Bronchial epithelial cell (primary cell): ENCODE measurements at regions not wholly inside any gene's neighbourhood (a gene's known extent, or its start where the extent isn't known, plus 50 kb on each side); places are given as distances from the start of the nearest gene placed in this dataset.

Source experiments
- DNase-seq: peaks from one replicate; pipeline ENCODE4 v3.0.0-alpha.2; 2010; ENCODE audit warnings: low read depth
- FAIRE-seq: peaks from 2 replicates; lab custom pipeline; 2011; peaks lifted over from hg19 to GRCh38; lab: Jason Lieb, UNC
- H3K27me3 ChIP-seq: 2 replicates; pipeline ENCODE4 v1.5.1; 2011; ENCODE audit warnings: low read length; ENCODE audit not compliant: control insufficient read depth, insufficient read depth
- H3K36me3 ChIP-seq: 2 replicates; pipeline ENCODE4 v1.5.1; 2011; ENCODE audit warnings: low read length; ENCODE audit not compliant: control insufficient read depth, insufficient read depth
- H3K4me3 ChIP-seq: 2 replicates; pipeline ENCODE4 v1.5.1; 2011; ENCODE audit warnings: mild to moderate bottlenecking, low read depth, low read length, control low read depth
- CTCF ChIP-seq: IDR thresholded peaks from 2 replicates; pipeline ENCODE4 v1.5.1; 2011; ENCODE audit warnings: mild to moderate bottlenecking, moderate library complexity, low read length, control low read depth, inconsistent platforms; ENCODE audit not compliant: insufficient read depth, severe bottlenecking

DNA sequence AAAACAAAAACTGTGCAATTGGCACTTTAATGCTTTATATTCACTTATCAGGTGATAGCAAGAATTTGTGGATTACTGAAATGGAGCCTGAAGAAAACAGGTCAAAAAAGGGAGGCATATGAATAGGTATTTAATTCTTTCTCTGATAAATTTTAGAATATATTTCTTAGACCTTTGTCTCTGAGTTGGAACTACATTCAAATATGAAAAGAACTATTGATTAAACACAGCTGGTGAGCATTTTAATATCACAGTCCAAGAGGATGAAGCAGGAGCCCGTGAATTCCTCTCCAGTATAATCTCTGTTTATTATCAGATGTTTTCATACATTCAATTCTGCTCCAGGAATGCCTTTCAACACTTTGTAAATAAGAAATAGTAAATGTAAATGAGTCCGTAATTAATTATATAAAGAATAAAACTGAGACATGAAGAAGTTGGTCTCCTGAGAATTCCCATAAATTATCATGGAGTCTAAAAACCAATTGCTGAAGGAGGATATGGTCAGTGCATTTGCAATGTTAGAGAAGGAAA is 86.3 kb upstream of the ARHGEF26 start:
- DNase-seq: no peak
- FAIRE-seq: no peak
- Histone ChIP-seq H3K36me3 (no peaks in the 10 kb centered on the region), H3K4me3 (no peak overlapping the region), H3K27me3 (no peaks in the 10 kb centered on the region)
- no peak for TF ChIP-seq CTCF

GRCh38 chr3:154040283-154040682 is 80.9 kb upstream of the ARHGEF26 start:
- peak; percentile 37 for TF ChIP-seq CTCF
- H3K4me3 ChIP-seq: no peak overlapping the region
- DNase-seq (peak; percentile 46), FAIRE-seq (no peak)
- H3K27me3 ChIP-seq: no peaks in the 10 kb centered on the region
- H3K36me3 ChIP-seq: no peaks in the 10 kb centered on the region

DNA sequence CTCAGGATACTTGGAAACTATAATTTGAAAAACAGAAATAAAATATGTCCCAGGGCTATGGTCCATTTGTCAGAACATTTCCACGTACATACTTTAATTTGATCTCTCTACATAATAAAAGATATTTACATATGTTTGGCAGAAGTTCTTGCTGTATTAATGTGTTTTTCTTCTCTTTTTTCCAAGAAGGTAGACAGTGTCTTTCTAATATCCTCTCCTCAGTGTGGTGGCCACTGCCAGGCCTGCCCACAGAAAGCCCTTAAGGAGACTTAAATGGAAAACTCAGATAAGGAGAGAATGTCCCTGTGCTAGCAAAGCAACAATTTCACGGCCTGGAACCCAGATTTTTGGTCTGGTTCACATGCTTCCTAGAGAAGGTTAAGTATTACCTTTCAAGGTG is 76.5 kb upstream of the ARHGEF26 start:
- Histone ChIP-seq H3K4me3 (no peak overlapping the region), H3K27me3 (no peaks in the 10 kb centered on the region), H3K36me3 (no peaks in the 10 kb centered on the region)
- no peak for DNase-seq
- no peak for TF ChIP-seq CTCF
- FAIRE-seq: no peak

DNA sequence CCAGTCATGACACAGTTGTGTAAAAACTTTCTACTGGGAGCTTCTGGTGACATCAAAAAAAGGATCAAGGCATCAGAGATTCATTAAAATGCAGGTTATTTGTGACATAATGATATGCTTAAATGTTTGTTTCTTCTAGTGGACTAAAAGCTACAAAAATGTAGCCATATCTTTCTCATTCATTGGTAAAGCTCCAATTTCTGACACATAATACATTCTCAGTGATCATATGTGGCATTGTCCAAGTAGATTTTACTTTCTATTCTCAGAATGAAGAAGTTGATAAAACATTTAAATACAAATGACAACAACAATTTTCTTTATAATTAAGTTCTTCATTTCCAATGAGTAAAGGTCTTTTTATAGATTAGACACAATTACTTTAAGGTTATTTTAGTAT is 71.0 kb upstream of the ARHGEF26 start:
- no peaks in the 10 kb centered on the region for H3K36me3 ChIP-seq
- no peak overlapping the region for H3K4me3 ChIP-seq
- no peaks in the 10 kb centered on the region for H3K27me3 ChIP-seq
- no peak for FAIRE-seq
- TF ChIP-seq CTCF: no peak
- no peak for DNase-seq

DNA sequence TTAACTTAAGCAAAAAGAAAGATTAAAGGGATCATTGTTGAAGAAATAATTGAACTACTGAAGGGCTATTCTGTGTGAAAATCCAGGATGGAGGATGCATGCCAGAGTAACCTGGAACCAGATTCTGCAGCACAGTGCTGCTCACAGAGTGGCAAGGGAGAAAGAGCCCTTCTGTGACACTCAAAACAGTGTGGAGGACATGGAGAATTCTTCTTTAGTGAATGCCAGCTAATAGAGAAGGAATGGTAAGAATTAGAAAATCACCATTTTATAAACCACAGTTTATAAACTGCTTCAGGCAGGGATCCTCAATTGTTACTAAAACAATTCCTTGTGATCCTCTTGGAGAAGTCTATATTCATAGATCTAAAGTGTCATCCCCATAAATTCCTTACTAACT is 70.4 kb upstream of the ARHGEF26 start:
- no peaks in the 10 kb centered on the region for H3K27me3 ChIP-seq
- no peaks in the 10 kb centered on the region for H3K36me3 ChIP-seq
- TF ChIP-seq CTCF: no peak
- no peak for DNase-seq
- FAIRE-seq: no peak
- no peak overlapping the region for H3K4me3 ChIP-seq

DNA sequence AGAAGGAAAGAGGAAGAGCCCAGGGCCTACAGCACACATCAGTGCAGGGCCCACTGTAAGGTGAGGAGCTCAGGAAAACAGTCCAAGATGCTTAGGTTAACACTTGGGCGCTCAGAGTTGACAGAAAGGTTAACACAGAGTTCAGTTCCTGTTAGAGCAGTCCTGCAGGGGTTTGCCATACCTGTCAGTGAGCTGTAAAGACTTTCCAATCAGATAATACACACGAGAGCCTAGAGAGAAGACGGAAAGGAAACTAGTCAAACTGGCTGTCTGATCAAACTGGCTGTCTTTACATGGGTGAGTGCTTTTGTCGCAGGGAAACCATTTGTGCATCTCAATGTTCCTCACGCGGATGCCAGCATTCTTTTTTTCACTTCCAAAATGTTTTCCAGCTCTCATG is 61.4 kb upstream of the ARHGEF26 start:
- FAIRE-seq: peak; percentile 55
- Histone ChIP-seq H3K4me3 (no peak overlapping the region), H3K27me3 (no peaks in the 10 kb centered on the region), H3K36me3 (no peaks in the 10 kb centered on the region)
- DNase-seq: peak; percentile 53
- TF ChIP-seq CTCF: no peak
